HEK293 (cell line): ENCODE measurements at regions not wholly inside any gene's neighbourhood (a gene's known extent, or its start where the extent isn't known, plus 50 kb on each side); places are given as distances from the start of the nearest gene placed in this dataset.

Experiments used
- CTCF ChIA-PET: fragments of 350-600 bp; formaldehyde crosslinking; extraction: SDS; loops from one replicate; lab custom pipeline; 2021; ENCODE audit warnings: antibody characterized with exemption; lab: Yijun Ruan, JAX
- POLR2A ChIA-PET: fragments of 300-600 bp; formaldehyde crosslinking; extraction: SDS; loops from one replicate; lab custom pipeline; 2020; ENCODE audit warnings: antibody characterized with exemption, inconsistent platforms; lab: Yijun Ruan, JAX
- H3K27ac ChIP-seq: fragments of 200-500 bp; sonication (Bioruptor generic); 2 replicates; pipeline ENCODE4 v1.5.1; 2014; ENCODE audit warnings: low read depth, low read length, control low read depth, inconsistent platforms; ENCODE audit errors: extremely low read depth
- H3K36me3 ChIP-seq, 2 experiments: fragments of 200-500 bp in 1 of 2; sonication (Bioruptor generic) in 1 of 2; 1 replicate in 1 of 2; 2 replicates in 1 of 2; pipeline ENCODE4 v1.5.1; 2014 to 2017; ENCODE audit warnings: inconsistent platforms in 2 of 2, low read length in 2 of 2; ENCODE audit not compliant: control insufficient read depth in 2 of 2, insufficient read depth in 1 of 2
- H3K4me1 ChIP-seq: fragments of 200-500 bp; sonication (Bioruptor generic); 2 replicates; pipeline ENCODE4 v1.5.1; 2014; ENCODE audit warnings: mild to moderate bottlenecking, low read length, inconsistent platforms; ENCODE audit not compliant: control insufficient read depth, insufficient read depth
- H3K4me3 ChIP-seq: 2 replicates; pipeline ENCODE4 v1.5.1; 2011; ENCODE audit warnings: low read depth, mild to moderate bottlenecking, control low read depth, low read length, moderate library complexity
- H3K9me3 ChIP-seq: fragments of 200-500 bp; sonication (Bioruptor generic); 2 replicates; pipeline ENCODE4 v1.5.1; 2014; ENCODE audit warnings: low read depth, low read length, inconsistent platforms; ENCODE audit not compliant: control insufficient read depth, insufficient read depth
- GLI4 ChIP-seq: fragments of 450-650 bp; formaldehyde crosslinking; IDR thresholded peaks from 2 replicates; pipeline ENCODE4 v1.5.1; 2016; ENCODE audit warnings: missing biosample characterization, missing genetic modification characterization
- KLF7 ChIP-seq: fragments of 450-650 bp; formaldehyde crosslinking; IDR thresholded peaks from 2 replicates; pipeline ENCODE4 v1.5.1; 2016; ENCODE audit warnings: missing biosample characterization, missing genetic modification characterization, borderline replicate concordance
- SCRT1 ChIP-seq: fragments of 450-650 bp; formaldehyde crosslinking; IDR thresholded peaks from 2 replicates; pipeline ENCODE4 v1.5.1; 2016; ENCODE audit warnings: missing biosample characterization, missing genetic modification characterization, borderline replicate concordance
- SP2 ChIP-seq: fragments of 450-650 bp; formaldehyde crosslinking; IDR thresholded peaks from 2 replicates; pipeline ENCODE4 v1.5.1; 2016; ENCODE audit warnings: missing biosample characterization, missing genetic modification characterization
- ZNF112 ChIP-seq: fragments of 450-650 bp; formaldehyde crosslinking; IDR thresholded peaks from 2 replicates; pipeline ENCODE4 v1.5.0; 2017; ENCODE audit warnings: missing biosample characterization, missing genetic modification characterization
- ZNF121 ChIP-seq: fragments of 450-650 bp; formaldehyde crosslinking; IDR thresholded peaks from 2 replicates; pipeline ENCODE4 v1.5.1; 2016; ENCODE audit warnings: missing biosample characterization, missing genetic modification characterization
- ZNF155 ChIP-seq: fragments of 450-650 bp; formaldehyde crosslinking; IDR thresholded peaks from 2 replicates; pipeline ENCODE4 v1.5.1; 2016; ENCODE audit warnings: missing biosample characterization, missing genetic modification characterization
- ZNF16 ChIP-seq: fragments of 450-650 bp; formaldehyde crosslinking; IDR thresholded peaks from 2 replicates; pipeline ENCODE4 v1.5.1; 2016; ENCODE audit warnings: low read depth, missing biosample characterization, missing genetic modification characterization
- ZNF37A ChIP-seq: fragments of 450-650 bp; IDR thresholded peaks from 2 replicates; pipeline ENCODE4 v1.5.1; 2018; ENCODE audit warnings: missing biosample characterization, missing genetic modification characterization
- ZNF48 ChIP-seq: fragments of 450-650 bp; formaldehyde crosslinking; IDR thresholded peaks from 2 replicates; pipeline ENCODE4 v1.5.1; 2016; ENCODE audit warnings: missing biosample characterization, missing genetic modification characterization
- ZNF560 ChIP-seq: fragments of 450-650 bp; formaldehyde crosslinking; IDR thresholded peaks from 2 replicates; pipeline ENCODE4 v1.5.1; 2017; ENCODE audit warnings: missing biosample characterization, missing genetic modification characterization, borderline replicate concordance
- ZNF596 ChIP-seq: fragments of 450-650 bp; IDR thresholded peaks from 2 replicates; pipeline ENCODE4 v1.5.0; 2018; ENCODE audit warnings: missing biosample characterization, mild to moderate bottlenecking, missing genetic modification characterization, moderate library complexity
- ZNF621 ChIP-seq: fragments of 450-650 bp; formaldehyde crosslinking; IDR thresholded peaks from 2 replicates; pipeline ENCODE4 v1.5.1; 2017; ENCODE audit warnings: missing biosample characterization, missing genetic modification characterization
- ZNF654 ChIP-seq: fragments of 450-650 bp; formaldehyde crosslinking; IDR thresholded peaks from 2 replicates; pipeline ENCODE4 v1.5.1; 2016; ENCODE audit warnings: low read depth, missing biosample characterization, missing genetic modification characterization
- ZNF707 ChIP-seq: fragments of 450-650 bp; formaldehyde crosslinking; IDR thresholded peaks from 2 replicates; pipeline ENCODE4 v1.5.1; 2016; ENCODE audit warnings: missing biosample characterization, missing genetic modification characterization
- ZNF791 ChIP-seq: fragments of 450-650 bp; formaldehyde crosslinking; IDR thresholded peaks from 2 replicates; pipeline ENCODE4 v1.5.1; 2016; ENCODE audit warnings: missing biosample characterization, missing genetic modification characterization
- ZNF792 ChIP-seq: fragments of 450-650 bp; formaldehyde crosslinking; IDR thresholded peaks from 2 replicates; pipeline ENCODE4 v1.5.1; 2016; ENCODE audit warnings: missing biosample characterization, missing genetic modification characterization
- ZNF830 ChIP-seq: fragments of 450-650 bp; IDR thresholded peaks from 2 replicates; pipeline ENCODE4 v1.5.0; 2018; ENCODE audit warnings: missing biosample characterization, missing genetic modification characterization, low read depth, mild to moderate bottlenecking, moderate library complexity
- ZXDB ChIP-seq: fragments of 450-650 bp; formaldehyde crosslinking; IDR thresholded peaks from 2 replicates; pipeline ENCODE4 v1.5.1; 2016; ENCODE audit warnings: missing biosample characterization, missing genetic modification characterization
- TF ChIP-seq, protein P1 (sequence below): fragments of 450-650 bp; formaldehyde crosslinking; IDR thresholded peaks from 2 replicates; pipeline ENCODE4 v1.5.1; 2016; ENCODE audit warnings: missing biosample characterization, missing genetic modification characterization, low read depth
- TF ChIP-seq, protein P2 (sequence below): fragments of 450-650 bp; formaldehyde crosslinking; IDR thresholded peaks from 2 replicates; pipeline ENCODE4 v1.5.1; 2017; ENCODE audit warnings: missing biosample characterization, missing genetic modification characterization

DNA sequence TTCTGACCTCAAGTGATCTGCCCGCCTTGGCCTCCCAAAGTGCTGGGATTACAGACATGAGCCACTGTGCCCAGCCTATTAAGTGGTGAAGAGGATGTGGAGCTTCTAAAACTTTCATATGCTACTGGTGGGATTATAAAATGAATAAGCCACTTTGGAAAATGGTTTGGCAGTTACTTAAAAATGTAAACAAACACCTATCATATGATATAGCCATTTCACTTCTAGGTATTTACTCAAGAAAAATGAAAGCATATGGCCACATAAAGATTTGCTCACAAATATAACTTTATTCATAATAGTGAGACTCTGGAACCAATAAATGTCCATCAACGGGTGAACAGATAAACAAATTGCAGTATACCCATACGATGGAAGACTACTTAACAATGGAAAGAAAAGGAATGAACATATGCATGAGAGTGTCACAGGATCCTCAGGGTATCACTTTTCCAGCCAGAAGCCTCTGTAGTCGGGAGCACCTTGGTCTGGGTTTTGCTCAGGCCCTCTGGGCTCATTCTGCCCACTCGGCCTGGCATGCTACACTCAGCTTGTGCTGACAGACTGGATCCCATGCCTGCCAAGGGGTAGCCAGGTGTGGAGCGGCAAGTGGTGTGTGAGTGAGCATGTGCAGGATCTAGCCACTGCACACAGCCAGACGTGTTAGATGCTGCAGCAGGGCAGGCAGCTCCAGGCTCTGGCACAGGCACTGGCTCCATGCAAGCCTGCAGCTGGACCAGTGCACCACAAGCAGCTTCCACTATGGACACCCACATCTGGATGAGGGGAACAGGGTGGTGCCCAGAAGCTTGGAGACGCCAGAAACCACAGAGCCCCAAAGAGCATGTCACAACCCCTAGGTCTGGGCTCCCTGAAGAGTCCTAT is 213.2 kb upstream of the DIO3 start (continued):
- no peak for TF ChIP-seq ZNF48 (tag by site-specific recombination)
- no peak for TF ChIP-seq ZNF37A (tag by site-specific recombination)

DNA sequence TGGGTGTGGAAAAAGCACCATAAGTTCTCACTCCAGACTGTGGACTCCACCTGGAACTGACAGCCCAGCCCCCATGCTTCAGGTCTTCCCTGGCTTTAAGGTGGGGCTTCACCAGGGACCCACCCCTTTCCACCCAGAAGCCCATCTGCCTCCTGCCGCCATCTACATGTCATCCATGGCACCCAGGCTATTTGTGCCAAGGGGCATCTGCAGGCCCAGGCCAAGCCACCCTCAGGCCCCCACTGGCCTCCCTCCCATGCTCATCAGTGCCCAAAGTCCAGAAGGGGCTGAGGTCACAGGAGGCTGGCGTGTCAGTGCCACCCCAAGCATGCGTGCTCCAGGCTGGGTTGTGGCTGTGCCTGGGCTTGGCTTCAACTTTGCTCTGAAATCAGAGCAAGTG is 212.2 kb upstream of the DIO3 start:
- CTCF ChIA-PET = no interaction called here
- no peak overlapping the region for H3K4me3 ChIP-seq
- no peaks in the 10 kb centered on the region for H3K9me3 ChIP-seq
- no peak for TF ChIP-seq ZNF792
- no peak for TF ChIP-seq ZNF155 (tag by site-specific recombination)
- TF ChIP-seq ZXDB (tag by site-specific recombination) = no peak
- no peak for TF ChIP-seq ZNF621 (tag by site-specific recombination)
- TF ChIP-seq, protein P1, sequence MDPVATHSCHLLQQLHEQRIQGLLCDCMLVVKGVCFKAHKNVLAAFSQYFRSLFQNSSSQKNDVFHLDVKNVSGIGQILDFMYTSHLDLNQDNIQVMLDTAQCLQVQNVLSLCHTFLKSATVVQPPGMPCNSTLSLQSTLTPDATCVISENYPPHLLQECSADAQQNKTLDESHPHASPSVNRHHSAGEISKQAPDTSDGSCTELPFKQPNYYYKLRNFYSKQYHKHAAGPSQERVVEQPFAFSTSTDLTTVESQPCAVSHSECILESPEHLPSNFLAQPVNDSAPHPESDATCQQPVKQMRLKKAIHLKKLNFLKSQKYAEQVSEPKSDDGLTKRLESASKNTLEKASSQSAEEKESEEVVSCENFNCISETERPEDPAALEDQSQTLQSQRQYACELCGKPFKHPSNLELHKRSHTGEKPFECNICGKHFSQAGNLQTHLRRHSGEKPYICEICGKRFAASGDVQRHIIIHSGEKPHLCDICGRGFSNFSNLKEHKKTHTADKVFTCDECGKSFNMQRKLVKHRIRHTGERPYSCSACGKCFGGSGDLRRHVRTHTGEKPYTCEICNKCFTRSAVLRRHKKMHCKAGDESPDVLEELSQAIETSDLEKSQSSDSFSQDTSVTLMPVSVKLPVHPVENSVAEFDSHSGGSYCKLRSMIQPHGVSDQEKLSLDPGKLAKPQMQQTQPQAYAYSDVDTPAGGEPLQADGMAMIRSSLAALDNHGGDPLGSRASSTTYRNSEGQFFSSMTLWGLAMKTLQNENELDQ (tag by site-specific recombination) = no peak
- no peak for TF ChIP-seq ZNF596 (tag by site-specific recombination)
- TF ChIP-seq ZNF121 (tag by site-specific recombination) = no peak
- no peak for TF ChIP-seq ZNF830 (tag by site-specific recombination)
- no peak for TF ChIP-seq ZNF16 (tag by site-specific recombination)
- no peak for TF ChIP-seq ZNF791 (tag by site-specific recombination)
- TF ChIP-seq ZNF654 (tag by site-specific recombination) = no peak
- no peak for TF ChIP-seq ZNF112 (tag by site-specific recombination)
- TF ChIP-seq GLI4 (tag by site-specific recombination) = no peak
- TF ChIP-seq ZNF48 (tag by site-specific recombination) = no peak
- TF ChIP-seq KLF7 (tag by site-specific recombination) = no peak
- no peak for TF ChIP-seq ZNF707
- TF ChIP-seq ZNF560 (tag by site-specific recombination) = no peak
- TF ChIP-seq, protein P2, sequence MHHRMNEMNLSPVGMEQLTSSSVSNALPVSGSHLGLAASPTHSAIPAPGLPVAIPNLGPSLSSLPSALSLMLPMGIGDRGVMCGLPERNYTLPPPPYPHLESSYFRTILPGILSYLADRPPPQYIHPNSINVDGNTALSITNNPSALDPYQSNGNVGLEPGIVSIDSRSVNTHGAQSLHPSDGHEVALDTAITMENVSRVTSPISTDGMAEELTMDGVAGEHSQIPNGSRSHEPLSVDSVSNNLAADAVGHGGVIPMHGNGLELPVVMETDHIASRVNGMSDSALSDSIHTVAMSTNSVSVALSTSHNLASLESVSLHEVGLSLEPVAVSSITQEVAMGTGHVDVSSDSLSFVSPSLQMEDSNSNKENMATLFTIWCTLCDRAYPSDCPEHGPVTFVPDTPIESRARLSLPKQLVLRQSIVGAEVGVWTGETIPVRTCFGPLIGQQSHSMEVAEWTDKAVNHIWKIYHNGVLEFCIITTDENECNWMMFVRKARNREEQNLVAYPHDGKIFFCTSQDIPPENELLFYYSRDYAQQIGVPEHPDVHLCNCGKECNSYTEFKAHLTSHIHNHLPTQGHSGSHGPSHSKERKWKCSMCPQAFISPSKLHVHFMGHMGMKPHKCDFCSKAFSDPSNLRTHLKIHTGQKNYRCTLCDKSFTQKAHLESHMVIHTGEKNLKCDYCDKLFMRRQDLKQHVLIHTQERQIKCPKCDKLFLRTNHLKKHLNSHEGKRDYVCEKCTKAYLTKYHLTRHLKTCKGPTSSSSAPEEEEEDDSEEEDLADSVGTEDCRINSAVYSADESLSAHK (tag by site-specific recombination) = no peak
- no peak for TF ChIP-seq SP2 (tag by site-specific recombination)
- TF ChIP-seq SCRT1 (tag by site-specific recombination) = no peak
- TF ChIP-seq, all 188 proteins: peak for 0
- H3K27ac ChIP-seq = no peak overlapping the region
- H3K36me3 ChIP-seq = no peaks in the 10 kb centered on the region
- POLR2A ChIA-PET = no interaction called here
- no peaks in the 10 kb centered on the region for H3K4me1 ChIP-seq
